ENCODE measurements at regions not wholly inside any gene's neighbourhood (a gene's known extent, or its start where the extent isn't known, plus 50 kb on each side); places are given as distances from the start of the nearest gene placed in this dataset.

DNA sequence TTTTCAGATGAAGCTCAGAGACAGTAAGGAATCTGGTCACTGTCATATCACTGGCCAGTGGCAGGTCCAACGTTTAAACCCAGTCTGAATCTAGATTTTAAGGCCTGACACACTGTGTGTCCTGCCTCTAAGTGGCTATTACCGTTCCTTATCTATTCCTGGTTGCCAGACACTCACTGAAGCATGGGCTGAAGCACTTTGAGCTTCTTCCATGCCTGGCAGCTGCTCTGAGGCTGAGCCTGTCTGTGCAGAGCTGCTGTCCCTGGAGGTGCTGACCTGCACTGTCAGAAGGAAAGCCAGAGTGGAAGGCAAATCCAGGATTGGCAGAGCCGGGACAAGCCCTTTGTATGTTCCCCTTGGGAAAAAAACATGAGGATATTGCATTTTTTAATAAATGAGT is 109.2 kb upstream of the SLC7A1 start:
- TF ChIP-seq, protein P1, sequence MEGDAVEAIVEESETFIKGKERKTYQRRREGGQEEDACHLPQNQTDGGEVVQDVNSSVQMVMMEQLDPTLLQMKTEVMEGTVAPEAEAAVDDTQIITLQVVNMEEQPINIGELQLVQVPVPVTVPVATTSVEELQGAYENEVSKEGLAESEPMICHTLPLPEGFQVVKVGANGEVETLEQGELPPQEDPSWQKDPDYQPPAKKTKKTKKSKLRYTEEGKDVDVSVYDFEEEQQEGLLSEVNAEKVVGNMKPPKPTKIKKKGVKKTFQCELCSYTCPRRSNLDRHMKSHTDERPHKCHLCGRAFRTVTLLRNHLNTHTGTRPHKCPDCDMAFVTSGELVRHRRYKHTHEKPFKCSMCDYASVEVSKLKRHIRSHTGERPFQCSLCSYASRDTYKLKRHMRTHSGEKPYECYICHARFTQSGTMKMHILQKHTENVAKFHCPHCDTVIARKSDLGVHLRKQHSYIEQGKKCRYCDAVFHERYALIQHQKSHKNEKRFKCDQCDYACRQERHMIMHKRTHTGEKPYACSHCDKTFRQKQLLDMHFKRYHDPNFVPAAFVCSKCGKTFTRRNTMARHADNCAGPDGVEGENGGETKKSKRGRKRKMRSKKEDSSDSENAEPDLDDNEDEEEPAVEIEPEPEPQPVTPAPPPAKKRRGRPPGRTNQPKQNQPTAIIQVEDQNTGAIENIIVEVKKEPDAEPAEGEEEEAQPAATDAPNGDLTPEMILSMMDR (IDR thresholded peaks at IDR 0.05): no peak
- TF ChIP-seq POLR2A (IDR thresholded peaks at IDR 0.05): no peak
- TF ChIP-seq POLR2AphosphoS5 (IDR thresholded peaks at IDR 0.05): no peak
- TF ChIP-seq EP300 (IDR thresholded peaks at IDR 0.05): no peak

Data from upper lobe of left lung (tissue), 4 donors.